Heart right ventricle (tissue), 16 donors: ENCODE measurements at regions not wholly inside any gene's neighbourhood (a gene's known extent, or its start where the extent isn't known, plus 50 kb on each side); places are given as distances from the start of the nearest gene placed in this dataset.
A peak's percentile ranks its signal among the peaks of the same experiment; 100 is the strongest.

Experiments used
- ATAC-seq, 8 donors: fragments of 200-7000 bp; cut with Tn5 transposase; one replicate each; pipeline ENCODE4 v1.9.1; 2020; ENCODE audit warnings: mild to moderate bottlenecking in 8 of 8, moderate library complexity in 8 of 8, moderate number of reproducible peaks in 1 of 8
- DNase-seq, 2 donors: peaks; one replicate each; pipeline ENCODE4 v3.0.0-alpha.2; 2020
- H3K27ac ChIP-seq, 10 donors: fragments of 200-600 bp; sonication (generic) in 2 of 10; one replicate each; pipeline versions ENCODE4 v1.5.0 to v1.8.0; 2020 to 2022; ENCODE audit warnings: mild to moderate bottlenecking in 3 of 10
- H3K27me3 ChIP-seq, 7 donors: fragments of 200-600 bp; one replicate each; pipeline ENCODE4 v1.8.0; 2021 to 2022; ENCODE audit warnings: mild to moderate bottlenecking in 2 of 7
- H3K36me3 ChIP-seq, 9 donors: fragments of 200-600 bp; sonication (generic) in 1 of 9; one replicate each; pipeline versions ENCODE4 v1.5.0 to v1.8.0; 2020 to 2022; ENCODE audit warnings: mild to moderate bottlenecking in 2 of 9
- H3K4me1 ChIP-seq, 9 donors: fragments of 200-600 bp; sonication (generic) in 1 of 9; one replicate each; pipeline versions ENCODE4 v1.5.0 to v1.8.0; 2020 to 2022; ENCODE audit warnings: mild to moderate bottlenecking in 4 of 9
- H3K4me3 ChIP-seq, 10 donors: fragments of 200-600 bp; sonication (generic) in 2 of 10; one replicate each; pipeline versions ENCODE4 v1.5.0 to v1.8.0; 2020 to 2022; ENCODE audit warnings: mild to moderate bottlenecking in 7 of 10, moderate library complexity in 2 of 10
- H3K9me3 ChIP-seq, 11 donors: fragments of 200-600 bp in 10 of 11; sonication (generic) in 2 of 11; one replicate each; pipeline versions ENCODE4 v1.5.0 to v1.8.0; 2013 to 2022; ENCODE audit warnings: mild to moderate bottlenecking in 2 of 11, control low read depth in 1 of 11, moderate library complexity in 1 of 11
- WGBS, 2 donors: extraction: QIAGEN DNeasy Blood & Tissue Kit; methylation state at CpG; one replicate each; pipeline ENCODE4 v1.1.7; 2013; ENCODE audit warnings: inconsistent platforms in 1 of 2; 5-methylcytosine and 5-hydroxymethylcytosine counted together
- intact Hi-C, 10 donors: fragments of 100-400 bp; cut with DNase I; formaldehyde crosslinking; loops; one replicate each; pipeline versions ENCODE4 v1.11.1 to v1.14.2; 2022
- TF ChIP-seq, protein P1 (sequence below), 9 donors: fragments of 200-600 bp; sonication (generic) in 2 of 9; IDR thresholded peaks; one replicate each; pipeline versions ENCODE4 v1.5.0 to v1.8.0; 2021 to 2022; ENCODE audit warnings: antibody characterized with exemption in 9 of 9, mild to moderate bottlenecking in 5 of 9, moderate library complexity in 1 of 9
- donor health status: Arrhythmogenic right ventricular cardiomyopathy.
- donor health status: ischemic (EF 13 %, LVEDD 7.1; RV severe dilation, severe dysfunction).
- donor health status: healthy with polysubstance abuse.
- donor health status: DM: no; HTN: yes; CAD: no.
- donor health status: DM: no; HTN: no; CAD: no.
- donor health status: ischemic (EF 25% LVEDD 6.9; RV normal size, moderate dysfunction).
- donor health status: ischemic (EF 25% LVEDD 5.7; RV mildly dilated, moderate dysfunction).
- donor health status: healthy.
- donor health status: DM: yes; HTN: yes; CAD: no.
- donor health status: Ischemic cardiomyopathy.
- donor health status: ischemic (EF 35%, LVEDD 5.7; RV mildly dilated, moderate dysfunction).
- donor health status: nonischemic (EF 11% LVEDD 7.7; RV severe dilation, severe dysfunction).
- donor health status: DM: yes; HTN: yes; CAD: no.
- donor health status: PGD.
- donor health status: ischemic (EF 29% LVEDD 5.4; RV normal size, mild dysfunction).
- donor health status: nonischemic (EF 23%, LVEDD 6.1; RV moderate dilation, normal function).

DNA sequence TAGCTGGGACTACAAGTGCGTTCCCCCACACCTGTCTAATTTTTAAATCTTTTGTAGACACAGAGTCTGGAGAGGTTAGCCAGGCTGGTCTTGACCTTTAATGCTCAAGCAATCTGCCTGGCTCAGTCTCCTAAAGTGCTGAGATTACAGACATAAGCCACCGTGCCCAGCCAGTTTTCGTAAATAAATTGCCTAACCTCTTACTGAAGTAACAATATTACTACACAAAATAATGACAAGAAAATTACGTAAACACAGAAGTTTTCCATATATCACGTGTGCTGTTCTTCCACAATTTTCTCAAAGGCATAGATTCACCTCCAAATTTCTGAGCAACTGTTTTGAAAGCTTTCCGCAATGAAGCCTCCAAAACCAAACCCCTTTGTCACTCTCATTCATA is 58.1 kb upstream of the PROK2 start:
- Histone ChIP-seq H3K9me3 (peaks cover 0 to 3% (median 0%) of the 10 kb centered on the region in 11 donors), H3K27ac (peak overlapping the region in 1 of 10 donors; percentile 80), H3K27me3 (peaks cover 0 to 32% (median 11%) of the 10 kb centered on the region in 7 donors), H3K4me3 (no peak overlapping the region), H3K4me1 (peaks cover 0 to 14% (median 0%) of the 10 kb centered on the region in 9 donors), H3K36me3 (no peaks in the 10 kb centered on the region)
- intact Hi-C loops, result no loop called here
- TF ChIP-seq, protein P1, sequence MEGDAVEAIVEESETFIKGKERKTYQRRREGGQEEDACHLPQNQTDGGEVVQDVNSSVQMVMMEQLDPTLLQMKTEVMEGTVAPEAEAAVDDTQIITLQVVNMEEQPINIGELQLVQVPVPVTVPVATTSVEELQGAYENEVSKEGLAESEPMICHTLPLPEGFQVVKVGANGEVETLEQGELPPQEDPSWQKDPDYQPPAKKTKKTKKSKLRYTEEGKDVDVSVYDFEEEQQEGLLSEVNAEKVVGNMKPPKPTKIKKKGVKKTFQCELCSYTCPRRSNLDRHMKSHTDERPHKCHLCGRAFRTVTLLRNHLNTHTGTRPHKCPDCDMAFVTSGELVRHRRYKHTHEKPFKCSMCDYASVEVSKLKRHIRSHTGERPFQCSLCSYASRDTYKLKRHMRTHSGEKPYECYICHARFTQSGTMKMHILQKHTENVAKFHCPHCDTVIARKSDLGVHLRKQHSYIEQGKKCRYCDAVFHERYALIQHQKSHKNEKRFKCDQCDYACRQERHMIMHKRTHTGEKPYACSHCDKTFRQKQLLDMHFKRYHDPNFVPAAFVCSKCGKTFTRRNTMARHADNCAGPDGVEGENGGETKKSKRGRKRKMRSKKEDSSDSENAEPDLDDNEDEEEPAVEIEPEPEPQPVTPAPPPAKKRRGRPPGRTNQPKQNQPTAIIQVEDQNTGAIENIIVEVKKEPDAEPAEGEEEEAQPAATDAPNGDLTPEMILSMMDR (IDR thresholded peaks at IDR 0.05), result no peak
- 86 to 90% methylated on average over 6 of the region's 6 CpGs for WGBS, 2 donors
- ATAC-seq (no peak), DNase-seq (no peak)

DNA sequence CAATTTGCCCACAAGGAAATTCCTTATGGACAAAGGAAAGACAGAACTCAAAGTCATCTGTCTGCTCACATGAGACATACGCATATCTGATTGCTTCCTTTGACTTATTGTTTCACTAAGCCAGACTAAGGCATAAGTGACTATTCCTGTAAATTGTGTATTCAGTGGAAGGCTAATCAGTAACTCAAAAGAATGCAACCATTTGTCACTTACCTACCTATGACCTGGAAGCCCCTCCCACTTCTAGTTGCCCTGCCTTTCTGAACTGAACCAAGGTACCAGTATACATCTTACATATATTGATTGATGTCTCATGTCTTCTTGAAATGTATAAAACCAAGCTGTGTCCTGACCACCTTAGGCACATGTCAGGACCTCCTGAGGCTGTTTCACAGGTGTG is 53.5 kb upstream of the PROK2 start:
- Histone ChIP-seq H3K27ac (no peak overlapping the region), H3K27me3 (peaks cover 0 to 10% (median 0%) of the 10 kb centered on the region in 7 donors), H3K9me3 (no peaks in the 10 kb centered on the region), H3K4me1 (peaks cover 0 to 14% (median 0%) of the 10 kb centered on the region in 9 donors), H3K36me3 (no peaks in the 10 kb centered on the region), H3K4me3 (no peak overlapping the region)
- ATAC-seq, result no peak
- TF ChIP-seq, protein P1 (IDR thresholded peaks at IDR 0.05), result no peak
- 92 to 95% methylated on average over 1 of the region's 1 CpG for WGBS, 2 donors
- intact Hi-C loops, result no loop called here
- no peak for DNase-seq
